Peyer's patch (tissue), 4 donors: ENCODE measurements at regions not wholly inside any gene's neighbourhood (a gene's known extent, or its start where the extent isn't known, plus 50 kb on each side); places are given as distances from the start of the nearest gene placed in this dataset.

ENCODE experiments used
- DNase-seq, 3 donors: peaks; one replicate each; pipeline ENCODE4 v3.0.0-alpha.2; 2017 to 2019
- H3K27ac ChIP-seq, 4 donors: fragments of 200-600 bp; sonication (generic); one replicate each; pipeline ENCODE4 v1.5.1; 2016 to 2019
- H3K27me3 ChIP-seq, 2 donors: fragments of 200-600 bp; sonication (generic); one replicate each; pipeline ENCODE4 v1.5.1; 2019
- H3K36me3 ChIP-seq, 3 donors: fragments of 200-600 bp; sonication (generic); one replicate each; pipeline ENCODE4 v1.5.1; 2016 to 2019
- H3K4me1 ChIP-seq, 4 donors: fragments of 200-600 bp; sonication (generic); one replicate each; pipeline ENCODE4 v1.5.1; 2016 to 2019
- H3K4me3 ChIP-seq, 4 donors: fragments of 200-600 bp; sonication (generic); 1 replicate in 3 of 4; 2 replicates in 1 of 4; pipeline ENCODE4 v1.5.1; 2016 to 2019; ENCODE audit warnings: mild to moderate bottlenecking in 1 of 4
- H3K9me3 ChIP-seq, 4 donors: fragments of 200-600 bp; sonication (generic); one replicate each; pipeline ENCODE4 v1.5.1; 2016 to 2019; ENCODE audit warnings: mild to moderate bottlenecking in 1 of 4
- CTCF ChIP-seq, 6 experiments: fragments of 450-650 bp in 4 of 6; fragments of 200-600 bp in 2 of 6; sonication (generic) in 1 of 6; IDR thresholded peaks; one replicate each; pipeline ENCODE4 v1.5.1; 2017 to 2019; ENCODE audit warnings: antibody characterized with exemption in 6 of 6, mild to moderate bottlenecking in 3 of 6, moderate library complexity in 1 of 6
- POLR2A ChIP-seq, 2 donors: fragments of 450-650 bp; IDR thresholded peaks; one replicate each; pipeline ENCODE4 v1.5.1; 2017; ENCODE audit warnings: antibody characterized with exemption in 2 of 2, mild to moderate bottlenecking in 2 of 2, moderate library complexity in 2 of 2

- Histone ChIP-seq H3K27me3 (no peaks in the 10 kb centered on the region), H3K4me3 (no peak overlapping the region), H3K27ac (no peak overlapping the region), H3K9me3 (no peaks in the 10 kb centered on the region), H3K4me1 (no peaks in the 10 kb centered on the region), H3K36me3 (no peaks in the 10 kb centered on the region)
- TF ChIP-seq CTCF (IDR thresholded peaks at IDR 0.05): no peak
- no peak for TF ChIP-seq POLR2A (IDR thresholded peaks at IDR 0.05)
- no peak for DNase-seq
Observed at GRCh38 chr3:147649475-147649874, 240.3 kb downstream of the ZIC1 start.

- no peak overlapping the region for H3K4me3 ChIP-seq
- no peaks in the 10 kb centered on the region for H3K9me3 ChIP-seq
- no peaks in the 10 kb centered on the region for H3K4me1 ChIP-seq
- no peak for TF ChIP-seq POLR2A (IDR thresholded peaks at IDR 0.05)
- no peak for TF ChIP-seq CTCF (IDR thresholded peaks at IDR 0.05)
- H3K27me3 ChIP-seq: no peaks in the 10 kb centered on the region
- H3K27ac ChIP-seq: no peak overlapping the region
- no peak for DNase-seq
- no peaks in the 10 kb centered on the region for H3K36me3 ChIP-seq
Observed at GRCh38 chr3:147651107-147651778, 242.1 kb downstream of the ZIC1 start.

GRCh38 chr3:147652651-147653366 lies 243.6 kb downstream of the ZIC1 start:
- Histone ChIP-seq H3K9me3 (no peaks in the 10 kb centered on the region), H3K4me1 (no peaks in the 10 kb centered on the region), H3K36me3 (no peaks in the 10 kb centered on the region), H3K27ac (no peak overlapping the region), H3K27me3 (no peaks in the 10 kb centered on the region), H3K4me3 (no peak overlapping the region)
- no peak for DNase-seq
- TF ChIP-seq CTCF (IDR thresholded peaks at IDR 0.05) (no peak), POLR2A (IDR thresholded peaks at IDR 0.05) (no peak)

GRCh38 chr3:147653367-147653923 lies 244.3 kb downstream of the ZIC1 start:
- Histone ChIP-seq H3K4me3 (no peak overlapping the region), H3K27ac (no peak overlapping the region), H3K9me3 (no peaks in the 10 kb centered on the region), H3K36me3 (no peaks in the 10 kb centered on the region), H3K4me1 (no peaks in the 10 kb centered on the region), H3K27me3 (no peaks in the 10 kb centered on the region)
- DNase-seq: no peak
- TF ChIP-seq POLR2A (IDR thresholded peaks at IDR 0.05) (no peak), CTCF (IDR thresholded peaks at IDR 0.05) (no peak)

GRCh38 chr3:147654827-147655226 lies 245.7 kb downstream of the ZIC1 start:
- H3K4me3 ChIP-seq: no peak overlapping the region
- no peaks in the 10 kb centered on the region for H3K27me3 ChIP-seq
- no peaks in the 10 kb centered on the region for H3K4me1 ChIP-seq
- no peaks in the 10 kb centered on the region for H3K9me3 ChIP-seq
- no peak for DNase-seq
- no peaks in the 10 kb centered on the region for H3K36me3 ChIP-seq
- no peak overlapping the region for H3K27ac ChIP-seq
- TF ChIP-seq POLR2A (IDR thresholded peaks at IDR 0.05): no peak
- no peak for TF ChIP-seq CTCF (IDR thresholded peaks at IDR 0.05)
